GM18505 (cell line): ENCODE measurements at regions not wholly inside any gene's neighbourhood (a gene's known extent, or its start where the extent isn't known, plus 50 kb on each side); places are given as distances from the start of the nearest gene placed in this dataset.
"Not testable (repeated sequence)": the region's sequence is repeated elsewhere in the genome, so short reads cannot be mapped to it uniquely, and the experiment has no call there.

Experiments used
- ATAC-seq: cut with Tn5 transposase; IDR thresholded peaks from one replicate; pipeline ENCODE4 v1.9.1; 2021; ENCODE audit not compliant: unreplicated experiment
- POLR2A ChIP-seq: IDR thresholded peaks from 4 replicates; pipeline ENCODE4 v1.6.1; 2011; ENCODE audit warnings: borderline replicate concordance; ENCODE audit not compliant: insufficient read depth, insufficient read length; ENCODE audit errors: extremely low read depth

DNA sequence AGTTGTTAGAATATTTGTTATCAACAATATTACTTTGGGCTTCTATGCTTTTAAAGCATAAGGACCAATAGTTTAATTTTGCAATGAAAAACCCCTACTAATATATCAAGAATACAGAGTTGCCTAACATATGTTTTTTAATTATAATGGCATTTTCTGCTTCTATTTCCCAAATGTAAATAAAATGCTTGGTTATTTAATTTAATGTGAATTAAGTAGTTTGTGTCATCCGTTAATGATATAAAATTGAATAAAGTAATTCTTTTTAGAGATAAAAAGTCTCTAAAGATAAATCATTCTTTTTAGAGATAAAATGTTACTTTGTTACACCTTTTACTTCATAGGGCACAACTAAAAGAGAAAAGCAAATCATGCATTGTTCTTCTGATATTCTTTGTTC lies 583.7 kb upstream of the ADGRL2 start:
- TF ChIP-seq POLR2A, result no peak
- ATAC-seq, result no peak

GRCh38 chr1:81213279-81213678 lies 587.5 kb upstream of the ADGRL2 start:
- ATAC-seq, result no peak
- no peak for TF ChIP-seq POLR2A

GRCh38 chr1:81209461-81209860 lies 591.3 kb upstream of the ADGRL2 start:
- no peak for ATAC-seq

GRCh38 chr1:81208441-81208840 lies 592.3 kb upstream of the ADGRL2 start:
- TF ChIP-seq POLR2A, result no peak
- no peak for ATAC-seq

More at GRCh38 chr1:81209461-81209860, 591.3 kb upstream of the ADGRL2 start:
- TF ChIP-seq POLR2A, result no peak

DNA sequence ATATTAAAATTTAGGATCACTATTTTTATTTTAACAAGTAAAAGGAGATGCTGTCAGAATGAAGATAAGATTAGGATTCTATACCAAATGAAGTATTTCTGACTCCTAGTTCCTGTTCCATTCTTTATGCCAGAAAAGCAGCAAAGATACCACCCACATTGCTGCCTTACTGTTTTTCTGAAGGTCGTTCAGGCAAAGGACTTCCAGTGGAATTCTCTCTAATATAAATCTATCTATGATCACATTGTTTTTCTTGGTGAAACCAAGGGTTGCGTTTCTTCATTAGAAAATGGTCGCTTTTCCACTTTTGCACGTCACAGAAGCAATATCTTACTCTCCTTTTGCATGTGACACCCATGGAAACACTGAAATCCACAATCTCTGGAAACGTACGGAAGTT lies 594.8 kb upstream of the ADGRL2 start:
- ATAC-seq, result no peak
- no peak for TF ChIP-seq POLR2A

DNA sequence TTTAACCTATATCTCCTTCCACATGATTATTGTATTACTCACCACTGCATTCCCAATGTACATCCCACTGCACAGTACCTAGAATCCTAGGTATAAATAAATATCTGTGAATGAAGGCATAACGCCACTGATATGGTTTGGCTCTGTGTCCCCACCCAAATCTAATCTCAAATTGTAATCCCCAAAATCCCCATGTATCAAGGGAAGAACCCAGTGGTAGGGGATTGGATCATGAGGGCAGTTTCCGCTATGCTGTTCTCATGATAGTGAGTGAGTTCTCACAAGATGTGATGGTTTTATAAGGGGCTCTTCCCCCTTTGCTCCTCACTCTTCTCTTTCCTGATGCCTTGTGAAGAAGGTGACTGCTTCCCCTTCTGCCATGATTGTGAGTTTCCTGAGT lies 599.0 kb upstream of the ADGRL2 start:
- no peak for TF ChIP-seq POLR2A
- ATAC-seq, result no peak

- no peak for TF ChIP-seq POLR2A
- ATAC-seq, result no peak
Observed at GRCh38 chr1:81197591-81197990, 603.1 kb upstream of the ADGRL2 start.

- no peak for ATAC-seq
Observed at GRCh38 chr1:81192647-81193642, 607.8 kb upstream of the ADGRL2 start.

DNA sequence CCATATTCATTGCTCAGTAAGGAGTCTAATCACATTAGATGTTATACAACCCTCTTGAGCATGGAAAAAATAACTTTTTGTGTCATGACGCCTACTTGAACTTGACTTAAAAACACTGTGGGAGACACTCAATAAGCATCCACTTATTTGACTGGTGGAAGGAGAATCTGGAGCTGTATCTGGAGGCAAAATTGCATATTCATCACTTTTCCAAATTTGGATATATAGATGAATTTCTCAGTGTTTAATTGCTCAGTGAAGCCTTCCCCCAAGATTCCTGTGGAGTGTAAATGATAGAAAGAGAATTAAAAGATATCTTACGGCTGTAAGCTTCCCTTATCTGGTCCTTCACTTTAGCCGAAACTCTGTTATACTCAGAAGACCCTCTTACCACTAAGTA lies 610.7 kb upstream of the ADGRL2 start:
- TF ChIP-seq POLR2A, result no peak
- ATAC-seq, result no peak

More at GRCh38 chr1:81192647-81193642, 607.8 kb upstream of the ADGRL2 start:
- TF ChIP-seq POLR2A, result no peak

DNA sequence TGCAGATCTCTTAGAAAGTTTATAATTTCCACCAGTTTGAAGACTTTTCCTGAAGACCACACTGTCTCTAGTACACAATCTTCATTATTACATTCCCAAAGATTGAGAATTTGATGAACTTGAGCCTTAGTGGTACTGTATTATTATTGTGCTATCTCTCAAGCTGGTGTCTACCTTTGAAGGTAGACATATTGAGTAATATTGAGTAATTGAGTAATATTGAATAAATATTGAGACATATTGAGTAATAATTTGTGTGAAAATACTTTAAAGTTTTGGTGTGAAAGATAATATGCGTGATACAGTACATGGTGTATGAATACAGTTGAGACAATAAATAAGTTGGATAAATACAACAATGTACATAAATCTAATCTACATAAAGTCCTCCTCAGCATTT lies 613.1 kb upstream of the ADGRL2 start:
- TF ChIP-seq POLR2A, result no peak
- no peak for ATAC-seq

GRCh38 chr1:81186261-81186660 lies 614.5 kb upstream of the ADGRL2 start:
- no peak for TF ChIP-seq POLR2A
- ATAC-seq, result no peak

GRCh38 chr1:81183553-81183952 lies 617.2 kb upstream of the ADGRL2 start:
- no peak for TF ChIP-seq POLR2A
- no peak for ATAC-seq

- TF ChIP-seq POLR2A, result no peak
- ATAC-seq, result no peak
Observed at GRCh38 chr1:81183051-81183450, 617.7 kb upstream of the ADGRL2 start.

DNA sequence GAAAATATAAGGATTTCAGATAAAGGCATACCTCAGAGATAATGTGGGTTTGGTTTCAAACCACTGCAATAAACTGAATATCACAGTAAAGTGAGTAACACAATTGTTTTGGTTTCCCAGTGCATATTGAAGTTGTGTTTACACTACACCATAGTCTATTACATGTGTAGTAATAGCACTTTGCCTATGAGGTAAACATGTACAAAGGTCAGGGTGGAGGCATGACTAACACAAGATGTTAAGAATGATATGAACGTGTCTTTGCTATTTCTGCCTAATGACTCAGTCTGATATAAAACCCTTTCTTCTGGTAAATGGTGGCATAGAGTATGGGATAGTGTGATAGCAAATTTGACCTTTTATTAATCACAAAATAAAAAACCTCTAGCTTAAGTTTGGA lies 621.5 kb upstream of the ADGRL2 start:
- TF ChIP-seq POLR2A, result no peak
- no peak for ATAC-seq

DNA sequence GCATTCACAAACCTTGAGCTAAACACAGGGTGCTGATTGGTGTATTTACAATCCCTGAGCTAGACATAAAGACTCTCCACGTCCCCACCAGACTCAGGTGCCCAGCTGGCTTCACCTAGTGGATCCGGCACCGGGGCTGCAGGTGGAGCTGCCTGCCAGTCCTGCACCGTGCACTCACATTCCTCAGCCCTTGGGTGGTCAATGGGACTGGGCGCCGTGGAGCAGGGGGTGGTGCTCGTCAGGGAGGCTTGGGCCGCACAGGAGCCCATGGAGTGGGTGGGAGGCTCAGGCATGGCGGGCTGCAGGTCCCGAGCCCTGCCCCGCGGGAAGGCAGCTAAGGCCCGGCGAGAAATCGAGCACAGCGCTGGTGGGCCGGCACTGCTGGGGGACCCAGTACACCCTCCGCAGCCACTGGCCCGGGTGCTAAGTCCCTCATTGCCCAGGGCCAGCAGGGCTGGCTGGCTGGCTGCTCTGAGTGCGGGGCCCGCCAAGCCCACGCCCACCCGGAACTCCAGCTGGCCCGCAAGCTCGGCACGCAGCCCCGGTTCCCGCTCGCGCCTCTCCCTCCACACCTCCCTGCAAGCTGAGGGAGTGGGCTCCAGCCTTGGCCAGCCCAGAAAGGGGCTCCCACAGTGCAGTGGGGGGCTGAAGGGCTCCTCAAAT lies 622.2 kb upstream of the ADGRL2 start:
- ATAC-seq, result not testable (repeated sequence)
